ENCODE measurements at regions not wholly inside any gene's neighbourhood (a gene's known extent, or its start where the extent isn't known, plus 50 kb on each side); places are given as distances from the start of the nearest gene placed in this dataset.

- FAIRE-seq (no peak), ATAC-seq (peak; percentile 58), DNase-seq (ENCODE audit: low read depth, low spot score) (no peak)
- RAD21 ChIA-PET (ENCODE audit: unreplicated experiment), result no interaction called here
- H3K4me3 ChIP-seq, result no peak overlapping the region
- no peaks in the 10 kb centered on the region for H3K79me2 ChIP-seq (ENCODE audit: control insufficient read depth, insufficient read depth, low read length)
- TF ChIP-seq E2F4 (IDR thresholded peaks at IDR 0.05; ENCODE audit: low read depth, low read length), result no peak
- TF ChIP-seq PML (IDR thresholded peaks at IDR 0.05; ENCODE audit: low read length), result no peak
- no peak for TF ChIP-seq NRF1 (conservative IDR thresholded peaks at IDR 0.05; ENCODE audit: low read depth, low read length)
- no peak overlapping the region for H2AFZ ChIP-seq (ENCODE audit: control insufficient read depth, low read depth, low read length)
- no peak overlapping the region for H3K27ac ChIP-seq (ENCODE audit: control insufficient read depth, insufficient read depth)
- CTCF ChIA-PET, result interaction anchor here (0.6 kb wide), 1 partner anchor 16 kb away, joined by 3 read pairs; no protein-coding TSS in a partner anchor
- no peaks in the 10 kb centered on the region for H3K27me3 ChIP-seq (replicated peaks in 1 of 2; ENCODE audit: control insufficient read depth in 2 of 2, insufficient read depth in 2 of 2, low read length in 1 of 2)
- in situ Hi-C loops (cut with MboI) (no loop called here), intact Hi-C loops (cut with micrococcal nuclease; ENCODE audit: unreplicated experiment) (no loop called here)
- no peak overlapping the region for H3K9ac ChIP-seq (ENCODE audit: control insufficient read depth, insufficient read depth, low read length)
- 4% methylated on average over 1 of the region's 1 CpG for WGBS (ENCODE audit: insufficient coverage, insufficient replicate concordance, low lambda C conversion rate, missing lambda C conversion rate)
- POLR2A ChIA-PET, result no interaction called here
- BruUV-seq (replicated peaks), result no TSS peak
- H3K36me3 ChIP-seq (ENCODE audit: control insufficient read depth in 2 of 2, insufficient read depth in 2 of 2, low read length in 1 of 2), result no peaks in the 10 kb centered on the region
- H3K9me3 ChIP-seq (replicated peaks; ENCODE audit: control insufficient read depth, insufficient read depth, low read length), result no peaks in the 10 kb centered on the region
- SMC1A ChIA-PET (ENCODE audit: uncharacterized antibody, unreplicated experiment), result interaction anchor here (0.9 to 1.9 kb wide), 2 partner anchors 11 to 14 kb away, joined by 3 to 5 read pairs; no protein-coding TSS in a partner anchor
- no peak overlapping the region for H3K4me2 ChIP-seq (ENCODE audit: control insufficient read depth, insufficient read depth)
- H3K4me1 ChIP-seq (ENCODE audit: control insufficient read depth, insufficient read depth, low read length), result no peaks in the 10 kb centered on the region
- H4K20me1 ChIP-seq (ENCODE audit: control insufficient read depth, insufficient read depth), result no peaks in the 10 kb centered on the region
These were observed 590.0 kb downstream of the FAT4 start for GRCh38 chr4:125904802-125905201.

GRCh38 chr4:125911058-125911457 lies 596.3 kb downstream of the FAT4 start:
- no peaks in the 10 kb centered on the region for H3K4me1 ChIP-seq (ENCODE audit: control insufficient read depth, insufficient read depth, low read length)
- ChIA-PET RAD21 (ENCODE audit: unreplicated experiment) (no interaction called here), CTCF (no interaction called here), SMC1A (ENCODE audit: uncharacterized antibody, unreplicated experiment) (no interaction called here), POLR2A (no interaction called here)
- in situ Hi-C loops (cut with MboI) (no loop called here), intact Hi-C loops (cut with micrococcal nuclease; ENCODE audit: unreplicated experiment) (no loop called here)
- no peaks in the 10 kb centered on the region for H4K20me1 ChIP-seq (ENCODE audit: control insufficient read depth, insufficient read depth)
- H3K79me2 ChIP-seq (ENCODE audit: control insufficient read depth, insufficient read depth, low read length), result no peaks in the 10 kb centered on the region
- no peak overlapping the region for H3K4me3 ChIP-seq
- no peaks in the 10 kb centered on the region for H3K36me3 ChIP-seq (ENCODE audit: control insufficient read depth in 2 of 2, insufficient read depth in 2 of 2, low read length in 1 of 2)
- no TSS peak for BruUV-seq (replicated peaks)
- no peak for DNase-seq (ENCODE audit: low read depth, low spot score)
- FAIRE-seq, result no peak
- no peak overlapping the region for H3K4me2 ChIP-seq (ENCODE audit: control insufficient read depth, insufficient read depth)
- H3K27me3 ChIP-seq (replicated peaks in 1 of 2; ENCODE audit: control insufficient read depth in 2 of 2, insufficient read depth in 2 of 2, low read length in 1 of 2), result no peaks in the 10 kb centered on the region
- ATAC-seq, result no peak
- no peak overlapping the region for H2AFZ ChIP-seq (ENCODE audit: control insufficient read depth, low read depth, low read length)
- 23% methylated on average over 2 of the region's 2 CpGs for WGBS (ENCODE audit: insufficient coverage, insufficient replicate concordance, low lambda C conversion rate, missing lambda C conversion rate)
- H3K9ac ChIP-seq (ENCODE audit: control insufficient read depth, insufficient read depth, low read length), result no peak overlapping the region
- no peak overlapping the region for H3K27ac ChIP-seq (ENCODE audit: control insufficient read depth, insufficient read depth)
- H3K9me3 ChIP-seq (replicated peaks; ENCODE audit: control insufficient read depth, insufficient read depth, low read length), result no peaks in the 10 kb centered on the region
- TF ChIP-seq ZNF687 (IDR thresholded peaks at IDR 0.05) (no peak), CTCF (IDR thresholded peaks at IDR 0.05 in 2 of 3, conservative IDR thresholded peaks at IDR 0.05 in 1 of 3; ENCODE audit: control insufficient read depth in 2 of 3, extremely low read depth in 1 of 3, insufficient read depth in 1 of 3, low read depth in 3 of 3, low read length in 3 of 3) (no peak), MAX (IDR thresholded peaks at IDR 0.05; ENCODE audit: low read depth, low read length) (no peak), CHD1 (IDR thresholded peaks at IDR 0.05; ENCODE audit: low read depth, low read length) (no peak), BACH1 (IDR thresholded peaks at IDR 0.05; ENCODE audit: borderline replicate concordance) (no peak), BCL11A (IDR thresholded peaks at IDR 0.05; ENCODE audit: low read depth, low read length) (no peak), STAT3 (IDR thresholded peaks at IDR 0.05; ENCODE audit: low read depth, low read length) (no peak), SIN3A (IDR thresholded peaks at IDR 0.05; ENCODE audit: low read depth, low read length) (no peak), YY1 (IDR thresholded peaks at IDR 0.05; ENCODE audit: low read depth, low read length) (no peak)
